Lower leg skin (tissue), 4 donors: ENCODE measurements at regions not wholly inside any gene's neighbourhood (a gene's known extent, or its start where the extent isn't known, plus 50 kb on each side); places are given as distances from the start of the nearest gene placed in this dataset.

ENCODE experiments used
- DNase-seq, 2 donors: peaks; one replicate each; pipeline ENCODE4 v3.0.0-alpha.2; 2019; ENCODE audit warnings: low spot score in 2 of 2
- H3K4me3 ChIP-seq: fragments of 200-600 bp; sonication (generic); 2 replicates; pipeline ENCODE4 v1.5.1; 2017; ENCODE audit warnings: mild to moderate bottlenecking, low read depth; ENCODE audit not compliant: poor library complexity, severe bottlenecking
- POLR2A ChIP-seq, 2 donors: fragments of 450-650 bp; IDR thresholded peaks; one replicate each; pipeline ENCODE4 v1.6.1; 2016 to 2017; ENCODE audit warnings: antibody characterized with exemption in 2 of 2, mild to moderate bottlenecking in 1 of 2, moderate library complexity in 1 of 2
- WGBS, 2 donors: methylation state at CpG; one replicate each; pipeline ENCODE4 v1.1.5; 2018; 5-methylcytosine and 5-hydroxymethylcytosine counted together
- intact Hi-C: fragments of 100-400 bp; cut with DNase I; formaldehyde crosslinking; loops from one replicate; pipeline ENCODE4 v1.15.0; 2023; ENCODE audit warnings: low total_unique reads
- TF ChIP-seq, protein P1 (sequence below), 3 donors: fragments of 450-650 bp; IDR thresholded peaks; one replicate each; pipeline ENCODE4 v1.5.1; 2016; ENCODE audit warnings: antibody characterized with exemption in 3 of 3, mild to moderate bottlenecking in 3 of 3, moderate library complexity in 2 of 3

- no peak overlapping the region for H3K4me3 ChIP-seq
- TF ChIP-seq, protein P1, sequence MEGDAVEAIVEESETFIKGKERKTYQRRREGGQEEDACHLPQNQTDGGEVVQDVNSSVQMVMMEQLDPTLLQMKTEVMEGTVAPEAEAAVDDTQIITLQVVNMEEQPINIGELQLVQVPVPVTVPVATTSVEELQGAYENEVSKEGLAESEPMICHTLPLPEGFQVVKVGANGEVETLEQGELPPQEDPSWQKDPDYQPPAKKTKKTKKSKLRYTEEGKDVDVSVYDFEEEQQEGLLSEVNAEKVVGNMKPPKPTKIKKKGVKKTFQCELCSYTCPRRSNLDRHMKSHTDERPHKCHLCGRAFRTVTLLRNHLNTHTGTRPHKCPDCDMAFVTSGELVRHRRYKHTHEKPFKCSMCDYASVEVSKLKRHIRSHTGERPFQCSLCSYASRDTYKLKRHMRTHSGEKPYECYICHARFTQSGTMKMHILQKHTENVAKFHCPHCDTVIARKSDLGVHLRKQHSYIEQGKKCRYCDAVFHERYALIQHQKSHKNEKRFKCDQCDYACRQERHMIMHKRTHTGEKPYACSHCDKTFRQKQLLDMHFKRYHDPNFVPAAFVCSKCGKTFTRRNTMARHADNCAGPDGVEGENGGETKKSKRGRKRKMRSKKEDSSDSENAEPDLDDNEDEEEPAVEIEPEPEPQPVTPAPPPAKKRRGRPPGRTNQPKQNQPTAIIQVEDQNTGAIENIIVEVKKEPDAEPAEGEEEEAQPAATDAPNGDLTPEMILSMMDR (IDR thresholded peaks at IDR 0.05), result no peak
- TF ChIP-seq POLR2A (IDR thresholded peaks at IDR 0.05), result no peak
- DNase-seq, result no peak
- WGBS, 2 donors, result 57 to 63% methylated on average over 7 of the region's 7 CpGs
- intact Hi-C loops, result no loop called here
Measured at GRCh38 chr9:108207561-108208165, 648.1 kb downstream of the ACTL7B start.

GRCh38 chr9:108205276-108205675, 650.5 kb downstream of the ACTL7B start:
- no peak overlapping the region for H3K4me3 ChIP-seq
- no peak for DNase-seq
- TF ChIP-seq, protein P1 (IDR thresholded peaks at IDR 0.05), result no peak
- TF ChIP-seq POLR2A (IDR thresholded peaks at IDR 0.05), result no peak
- intact Hi-C loops, result no loop called here

DNA sequence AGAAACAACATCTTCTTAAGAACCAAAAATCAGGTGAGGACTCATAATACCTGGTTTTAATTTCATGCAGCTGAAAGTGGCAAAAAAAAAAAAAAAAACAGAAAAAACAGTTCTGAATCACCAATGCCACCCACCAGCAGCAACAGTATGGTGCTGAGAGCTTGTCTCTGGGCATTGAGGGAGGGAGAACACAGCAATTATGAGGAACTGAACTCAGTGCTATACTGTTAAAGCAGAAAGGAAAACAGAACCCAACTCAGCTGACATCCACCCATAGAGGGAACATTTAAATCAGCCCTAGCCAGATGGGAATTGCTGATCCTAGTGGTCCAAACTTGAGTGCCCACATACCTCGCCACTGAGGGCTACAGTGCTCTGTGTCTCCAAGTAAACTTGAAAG, 657.9 kb downstream of the ACTL7B start:
- TF ChIP-seq POLR2A (IDR thresholded peaks at IDR 0.05), result no peak

GRCh38 chr9:108197008-108197365, 658.8 kb downstream of the ACTL7B start:
- TF ChIP-seq, protein P1 (IDR thresholded peaks at IDR 0.05), result no peak
- TF ChIP-seq POLR2A (IDR thresholded peaks at IDR 0.05), result no peak
- DNase-seq, result no peak
- WGBS, 2 donors, result 47 to 51% methylated on average over 3 of the region's 3 CpGs
- intact Hi-C loops, result no loop called here
- H3K4me3 ChIP-seq, result no peak overlapping the region

More for the DNA sequence above, 657.9 kb downstream of the ACTL7B start:
- DNase-seq, result no peak
- intact Hi-C loops, result no loop called here
- no peak overlapping the region for H3K4me3 ChIP-seq
- WGBS, 2 donors, result 100% methylated on average over 1 of the region's 1 CpG

DNA sequence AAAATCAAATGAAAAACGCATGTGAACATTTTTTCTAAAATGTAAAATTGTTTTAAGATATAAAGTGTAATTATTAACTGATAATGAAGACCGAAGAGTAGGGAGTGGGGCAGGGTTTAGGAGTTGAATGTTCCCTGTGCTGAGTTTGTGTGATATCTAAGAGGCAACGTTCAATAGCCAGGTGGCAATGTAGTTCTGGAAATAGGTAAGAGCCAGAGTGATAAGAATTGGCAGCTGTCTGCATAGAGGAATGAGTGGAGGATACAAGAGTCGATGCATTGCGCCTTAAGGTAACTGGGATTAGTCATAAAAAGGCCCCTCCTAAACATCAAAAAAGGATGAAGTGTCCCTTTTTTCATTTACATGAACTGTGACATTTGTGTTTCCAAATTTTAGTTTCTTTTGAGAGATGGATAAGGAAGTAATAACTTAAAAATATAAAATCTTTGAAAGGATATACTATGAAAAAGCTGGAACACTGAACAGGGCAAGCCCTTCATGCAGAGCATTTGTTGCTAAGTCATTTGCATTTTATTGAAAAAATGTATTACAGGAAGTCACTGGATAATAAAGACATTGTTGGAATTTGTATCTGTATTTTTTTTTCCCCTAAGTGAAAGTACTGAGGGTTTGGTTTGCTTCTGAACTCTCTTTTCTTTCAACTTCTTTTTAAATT, 659.3 kb downstream of the ACTL7B start:
- DNase-seq, result no peak
- 63 to 66% methylated on average over 5 of the region's 5 CpGs for WGBS, 2 donors
- no peak for TF ChIP-seq POLR2A (IDR thresholded peaks at IDR 0.05)
- TF ChIP-seq, protein P1 (IDR thresholded peaks at IDR 0.05), result no peak
- H3K4me3 ChIP-seq, result no peak overlapping the region
- intact Hi-C loops, result no loop called here

DNA sequence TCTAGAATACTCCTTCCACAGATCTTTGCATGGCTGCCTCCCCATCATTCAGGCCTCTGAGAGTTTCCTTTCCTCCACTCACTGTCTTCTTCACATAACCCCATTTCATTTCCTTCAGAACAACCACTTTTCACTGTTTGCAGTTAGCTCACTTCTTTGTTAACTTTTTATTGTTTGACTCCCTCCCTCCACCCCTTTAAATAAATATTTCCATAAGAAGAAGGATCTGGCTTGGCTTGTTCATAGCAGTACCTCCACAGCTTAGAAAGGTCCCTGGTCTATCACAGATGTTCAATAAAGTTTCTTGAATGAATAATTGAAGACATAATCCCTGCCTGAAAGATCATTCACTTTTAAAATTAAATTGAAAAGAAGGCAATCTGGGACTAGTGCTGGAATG, 661.6 kb downstream of the ACTL7B start:
- no peak for DNase-seq
- intact Hi-C loops, result no loop called here
- TF ChIP-seq, protein P1 (IDR thresholded peaks at IDR 0.05), result no peak
- no peak for TF ChIP-seq POLR2A (IDR thresholded peaks at IDR 0.05)
- H3K4me3 ChIP-seq, result no peak overlapping the region
